ENCODE measurements at regions not wholly inside any gene's neighbourhood (a gene's known extent, or its start where the extent isn't known, plus 50 kb on each side); places are given as distances from the start of the nearest gene placed in this dataset.

DNA sequence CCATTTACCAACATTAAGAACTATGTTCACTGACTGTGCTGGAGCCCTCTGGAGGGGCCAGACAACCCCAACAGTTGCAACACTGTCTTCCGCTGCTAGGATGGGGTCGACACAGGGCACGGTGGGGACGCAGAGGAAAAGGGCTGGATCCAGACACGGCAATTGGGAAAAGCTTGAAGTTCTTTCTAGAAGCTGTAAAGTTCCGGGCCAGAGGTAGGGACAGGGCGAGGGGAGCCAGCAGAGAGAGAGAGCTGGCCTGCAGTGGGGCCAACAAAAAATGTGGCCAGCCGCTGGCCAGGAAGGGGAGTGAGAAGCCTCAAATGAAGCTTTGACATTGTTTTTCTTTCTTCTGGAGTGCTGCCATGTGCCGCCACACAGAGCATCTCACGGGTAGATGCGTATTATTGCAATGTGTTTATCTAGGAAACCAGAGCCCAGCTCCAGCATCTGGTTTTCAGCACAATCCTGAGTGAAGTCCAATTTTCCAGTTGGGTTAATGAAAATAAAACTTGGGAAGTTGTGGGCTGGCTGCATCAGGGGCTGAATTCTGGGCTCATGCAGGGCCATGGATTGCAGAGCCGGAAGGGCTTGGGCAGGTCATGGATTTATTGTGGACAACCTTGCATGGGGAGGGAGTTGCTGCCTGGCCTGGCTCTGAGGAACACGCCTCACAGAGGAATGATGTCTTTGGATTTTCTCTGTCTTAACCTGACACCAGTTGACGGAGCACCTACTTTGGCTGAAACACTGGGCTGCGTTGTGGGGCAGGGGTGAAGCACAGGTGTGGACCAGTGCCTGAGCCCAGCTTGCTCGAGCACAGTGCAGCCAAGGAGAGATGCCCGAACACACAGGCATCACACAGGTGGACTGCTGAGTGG lies 67.6 kb upstream of the AMPD3 start:
- DNase-seq, result no peak

DNA sequence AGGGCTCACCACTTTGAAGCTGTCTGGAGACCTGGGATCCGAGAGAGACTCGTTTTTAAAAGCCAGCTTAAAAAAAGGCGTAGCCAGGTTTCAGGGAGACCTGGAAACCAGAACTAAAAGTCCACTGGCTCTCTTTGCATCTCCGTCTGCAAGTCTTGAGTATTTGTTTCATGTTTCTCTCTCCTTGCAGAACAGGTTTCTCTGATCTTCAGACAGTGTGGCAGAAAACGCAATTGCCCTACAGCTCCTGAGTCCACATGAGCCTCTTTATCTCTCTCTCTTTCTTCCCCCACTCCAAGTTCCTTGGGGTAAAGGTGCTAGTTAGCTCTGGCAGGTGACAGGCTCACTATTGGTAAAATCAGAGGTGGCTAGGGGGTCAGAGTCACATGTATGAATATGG lies 67.0 kb upstream of the AMPD3 start:
- no peak for DNase-seq

DNA sequence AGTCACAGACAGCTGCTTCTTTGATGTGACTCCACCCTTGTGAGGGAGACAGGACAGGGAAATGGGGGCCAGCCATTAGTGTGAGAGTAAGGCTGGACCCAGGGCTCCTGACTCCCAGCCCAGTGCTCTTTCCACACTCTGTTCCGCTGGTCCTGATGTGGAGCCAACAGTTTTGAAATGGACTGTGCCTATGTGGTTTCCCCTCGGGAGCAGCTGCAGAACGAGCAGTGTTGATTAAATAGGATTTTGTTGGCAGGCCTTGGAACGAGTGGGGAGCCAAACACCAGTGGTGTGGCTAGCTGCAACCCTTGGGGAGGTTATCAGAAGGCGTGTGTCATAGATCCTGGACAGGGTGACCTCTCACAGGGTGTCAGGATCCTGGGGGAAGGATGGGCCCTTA lies 66.5 kb upstream of the AMPD3 start:
- no peak for DNase-seq

DNA sequence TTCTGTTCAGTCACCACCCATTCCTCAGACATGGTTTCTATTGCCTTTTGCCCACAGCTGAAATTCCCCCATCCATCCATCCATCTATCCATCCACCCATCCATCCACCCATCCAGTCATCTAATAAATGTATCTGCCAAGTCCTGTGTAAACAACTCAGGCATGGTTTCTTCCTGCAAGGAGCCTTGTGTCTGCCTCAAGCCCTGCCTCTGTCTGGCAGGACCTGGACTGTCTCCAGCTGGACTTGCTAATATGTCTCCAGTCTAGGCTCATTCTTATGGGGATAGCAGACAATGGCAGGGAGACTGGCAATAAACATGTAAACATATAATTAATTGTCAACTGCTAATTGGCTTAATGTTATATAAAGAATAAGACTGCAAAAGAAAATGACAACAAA lies 64.7 kb upstream of the AMPD3 start:
- DNase-seq, result no peak

DNA sequence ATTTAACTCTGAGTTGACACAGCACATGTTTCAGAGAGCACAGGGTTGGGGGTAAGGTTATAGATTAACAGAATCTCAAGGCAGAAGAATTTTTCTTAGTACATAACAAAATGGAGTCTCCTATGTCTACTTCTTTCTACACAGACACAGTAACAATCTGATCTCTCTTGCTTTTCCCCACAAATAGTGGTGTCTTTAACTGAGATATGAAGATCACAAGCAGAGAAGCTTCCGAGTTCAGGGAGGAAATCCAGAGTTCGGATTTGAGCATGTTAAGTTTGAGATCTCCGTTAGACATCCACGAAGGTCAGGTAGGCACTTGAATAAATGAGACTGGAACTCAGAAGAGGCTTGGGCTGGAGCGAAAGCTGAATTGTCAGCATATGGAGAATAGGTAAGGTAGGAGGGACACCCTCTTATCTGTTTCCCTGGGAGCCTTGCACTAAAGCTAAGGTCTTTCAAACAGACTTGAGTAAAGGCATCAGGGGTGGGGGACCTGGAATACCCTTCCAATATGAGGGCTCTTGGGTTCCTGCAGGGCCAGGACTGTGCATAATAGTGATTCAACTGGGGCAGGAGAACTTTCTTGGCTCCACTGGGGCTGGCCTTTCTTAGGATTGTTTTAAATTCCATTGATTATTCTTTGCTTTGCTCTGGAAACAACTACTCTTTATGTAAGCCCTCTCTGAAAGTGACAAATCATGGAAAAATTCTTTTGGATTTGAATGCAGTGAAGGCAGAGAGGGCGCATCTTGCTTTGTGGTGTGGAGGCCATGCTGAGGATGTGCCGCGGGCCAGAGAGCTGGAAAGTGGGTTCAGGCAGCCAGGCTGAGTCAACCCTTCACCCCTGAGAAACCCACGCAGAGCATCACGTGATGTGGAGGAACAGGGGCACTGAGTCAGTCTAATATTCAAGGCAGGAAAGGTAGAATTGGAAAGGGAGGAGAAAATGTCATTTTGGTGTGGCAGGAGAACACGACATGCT lies 62.7 kb upstream of the AMPD3 start:
- no peak for DNase-seq

DNA sequence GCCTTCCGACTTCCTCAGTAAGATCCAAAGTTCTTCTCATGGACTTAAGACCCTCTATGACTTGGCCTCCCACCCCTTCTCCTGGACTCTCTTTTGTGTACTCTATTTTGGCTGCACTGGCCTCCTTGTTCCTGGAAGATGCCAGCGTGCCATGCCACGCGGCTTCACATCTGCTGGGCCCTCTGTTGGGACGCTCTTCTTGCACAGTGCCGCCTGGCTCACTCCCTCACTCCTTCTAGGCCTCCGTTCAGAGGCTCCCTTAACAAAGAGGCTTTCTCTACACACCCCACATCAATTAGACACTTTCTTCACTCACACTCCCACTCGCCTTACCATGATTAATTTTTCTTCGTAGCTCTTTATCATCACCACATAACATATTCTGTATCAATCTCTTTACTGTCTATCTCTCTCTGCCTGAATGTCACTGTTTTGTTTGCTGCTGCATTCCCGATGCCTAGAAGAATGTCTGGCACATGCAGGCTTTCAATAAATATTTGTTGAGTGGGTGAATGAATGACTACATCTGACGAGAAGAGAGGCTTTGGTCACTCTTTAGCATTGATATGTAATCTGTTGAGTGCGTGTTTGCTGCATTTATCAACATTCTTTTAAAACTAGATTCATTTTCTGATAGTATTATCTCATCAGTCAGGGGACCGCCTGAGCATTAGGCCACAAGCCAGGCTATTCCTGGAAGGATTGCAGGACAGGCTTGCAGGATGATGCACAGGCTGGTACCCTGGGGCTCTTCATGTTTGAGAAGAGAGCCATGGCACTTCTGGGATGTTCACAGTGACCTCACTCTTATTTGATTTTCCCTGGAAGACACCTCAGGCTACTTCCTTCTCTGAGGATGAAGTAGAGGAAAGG lies 60.6 kb upstream of the AMPD3 start:
- DNase-seq, result no peak

DNA sequence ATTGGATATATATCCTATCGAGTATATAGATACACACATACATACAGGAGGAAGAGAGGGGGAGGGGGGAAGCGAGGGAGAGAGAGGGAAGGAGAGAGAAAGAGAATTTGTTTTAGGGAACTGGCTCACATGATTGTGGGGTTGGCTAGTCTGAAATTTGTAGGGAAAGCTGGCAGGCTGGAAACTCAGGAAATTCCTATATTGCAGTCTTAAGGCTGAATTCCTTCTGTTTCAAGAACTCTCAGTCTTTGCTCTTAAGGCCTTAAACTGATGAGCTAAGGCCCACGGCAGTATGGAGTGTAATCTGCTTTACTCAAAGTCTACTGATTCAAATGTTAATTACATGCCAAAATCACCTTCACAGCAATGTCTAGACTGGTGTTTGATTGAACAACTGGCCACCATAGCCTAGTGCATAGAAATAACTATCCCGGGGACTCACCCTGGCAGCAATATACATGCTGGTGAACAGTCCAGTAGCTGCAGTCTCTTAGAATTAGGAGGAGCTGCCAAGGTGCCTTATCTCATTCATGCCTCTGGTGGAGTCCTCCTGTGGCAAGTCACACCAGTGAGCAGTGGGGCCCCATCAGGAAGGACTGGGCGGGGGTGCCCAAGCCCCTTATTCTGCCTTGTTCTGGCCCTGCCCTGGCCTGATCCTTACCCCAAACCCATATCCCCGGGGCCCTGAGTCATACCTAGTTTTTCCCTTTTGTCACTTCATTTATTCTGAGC lies 59.7 kb upstream of the AMPD3 start:
- no peak for DNase-seq

DNA sequence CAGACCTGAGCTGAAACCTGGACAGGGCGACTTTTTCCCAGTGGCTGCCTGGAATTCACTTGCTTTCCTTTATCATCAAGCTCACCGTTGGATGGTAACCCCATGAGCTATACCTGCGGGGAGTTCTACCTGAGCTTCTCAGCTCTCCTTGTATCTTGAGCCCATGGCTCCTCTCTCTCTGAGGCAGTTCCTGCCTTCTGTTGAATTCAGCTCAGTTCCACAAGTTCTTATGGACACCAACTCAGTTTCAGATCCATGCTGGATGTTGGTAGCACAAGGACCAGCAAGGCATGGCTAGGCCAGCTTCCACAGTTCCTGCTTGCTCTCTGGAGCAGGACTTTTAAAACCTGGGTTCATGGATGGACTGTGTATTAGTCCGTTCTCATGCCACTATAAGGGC lies 58.3 kb upstream of the AMPD3 start:
- no peak for DNase-seq

DNA sequence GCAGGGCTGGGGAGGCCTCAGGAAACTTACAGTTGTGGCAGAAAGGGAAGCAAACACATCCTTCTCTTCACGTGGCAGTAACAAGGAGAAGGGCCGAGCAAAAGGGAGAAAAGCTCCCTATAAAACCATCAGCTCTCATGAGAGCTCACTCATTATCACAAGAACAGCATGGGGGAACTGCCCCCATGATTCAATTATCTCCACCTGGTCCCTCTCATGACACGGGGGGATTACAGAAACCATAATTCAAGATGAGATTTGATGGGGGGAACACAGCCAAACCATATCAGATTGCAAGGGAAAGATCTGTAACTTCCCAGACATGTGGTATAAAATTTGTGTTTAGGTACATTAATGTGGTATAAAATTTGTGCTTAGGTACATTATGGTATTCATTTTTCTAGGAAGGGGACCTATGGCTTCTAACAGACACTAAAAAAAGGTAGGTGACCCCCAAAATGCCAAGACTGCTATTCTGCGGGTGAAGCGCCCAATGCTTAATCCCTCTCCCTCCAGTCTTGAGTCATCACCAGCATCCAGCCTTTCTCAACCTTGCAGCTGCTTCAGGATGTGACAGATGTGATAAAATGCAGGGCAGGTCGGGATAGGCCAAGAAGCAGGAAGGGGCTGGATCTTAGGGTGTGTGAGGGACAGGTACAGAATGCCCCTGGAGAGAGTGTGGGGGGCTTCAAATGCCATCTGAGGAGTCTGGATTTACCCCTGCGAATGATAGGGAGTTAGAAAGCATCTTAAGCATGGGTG lies 57.7 kb upstream of the AMPD3 start:
- DNase-seq, result no peak

DNA sequence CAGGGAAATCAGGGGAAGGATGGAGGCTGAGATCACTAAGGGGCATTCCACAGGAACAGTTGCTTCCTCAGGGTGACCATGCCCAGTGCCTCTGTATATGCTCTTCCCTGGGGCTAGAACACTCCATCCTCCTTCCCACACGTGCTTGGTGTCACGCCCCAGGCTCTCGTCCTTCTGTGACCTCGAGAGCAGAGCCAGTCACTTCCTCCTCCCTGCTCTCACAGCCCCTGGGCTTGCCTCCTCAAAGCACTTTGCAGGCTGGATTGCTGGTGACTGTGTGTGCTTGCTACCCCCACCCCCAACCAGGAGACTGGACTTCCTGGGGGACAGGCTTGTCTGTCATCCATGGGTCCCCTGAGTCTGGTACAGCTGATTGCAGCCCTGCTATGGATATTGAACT lies 56.5 kb upstream of the AMPD3 start:
- DNase-seq, result no peak

DNA sequence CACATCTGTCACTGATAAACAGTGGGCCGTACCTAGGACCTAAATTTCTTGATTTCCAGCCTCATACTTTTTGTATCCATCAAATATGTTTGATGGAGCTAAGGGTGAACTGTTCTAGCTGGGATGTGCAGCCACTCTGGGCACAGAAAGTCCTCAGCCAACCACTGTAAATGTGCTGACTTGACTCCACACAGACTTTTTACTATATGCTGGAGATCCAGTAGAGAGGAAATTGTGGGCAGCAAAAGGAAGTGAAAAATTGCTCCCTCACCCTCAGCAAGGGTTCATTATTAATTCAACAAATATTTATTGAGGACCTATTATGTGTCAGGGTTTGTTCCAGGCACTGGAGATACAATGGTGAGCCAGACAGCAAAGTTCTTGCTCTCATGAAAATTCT lies 54.2 kb upstream of the AMPD3 start:
- DNase-seq, result no peak

DNA sequence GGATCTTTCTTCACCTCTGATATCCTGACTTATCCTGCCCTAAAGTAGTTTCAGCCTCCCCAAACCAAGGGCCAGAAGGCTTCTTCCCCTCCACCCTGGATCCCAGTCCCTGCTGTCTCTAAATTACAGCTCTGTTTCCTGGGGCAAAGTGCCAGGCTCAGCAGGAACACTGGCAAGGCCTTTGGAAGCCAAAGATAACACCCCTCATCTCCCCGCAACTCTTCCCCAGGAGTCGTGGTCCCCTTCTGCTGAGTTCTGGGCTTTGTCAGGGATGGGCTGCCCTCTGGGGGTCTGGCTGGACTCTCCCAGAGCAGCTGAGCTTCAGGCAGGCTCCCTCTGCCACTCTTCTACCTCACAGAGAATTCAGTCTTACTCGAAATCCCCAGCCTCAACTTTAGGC lies 53.8 kb upstream of the AMPD3 start:
- no peak for DNase-seq

DNA sequence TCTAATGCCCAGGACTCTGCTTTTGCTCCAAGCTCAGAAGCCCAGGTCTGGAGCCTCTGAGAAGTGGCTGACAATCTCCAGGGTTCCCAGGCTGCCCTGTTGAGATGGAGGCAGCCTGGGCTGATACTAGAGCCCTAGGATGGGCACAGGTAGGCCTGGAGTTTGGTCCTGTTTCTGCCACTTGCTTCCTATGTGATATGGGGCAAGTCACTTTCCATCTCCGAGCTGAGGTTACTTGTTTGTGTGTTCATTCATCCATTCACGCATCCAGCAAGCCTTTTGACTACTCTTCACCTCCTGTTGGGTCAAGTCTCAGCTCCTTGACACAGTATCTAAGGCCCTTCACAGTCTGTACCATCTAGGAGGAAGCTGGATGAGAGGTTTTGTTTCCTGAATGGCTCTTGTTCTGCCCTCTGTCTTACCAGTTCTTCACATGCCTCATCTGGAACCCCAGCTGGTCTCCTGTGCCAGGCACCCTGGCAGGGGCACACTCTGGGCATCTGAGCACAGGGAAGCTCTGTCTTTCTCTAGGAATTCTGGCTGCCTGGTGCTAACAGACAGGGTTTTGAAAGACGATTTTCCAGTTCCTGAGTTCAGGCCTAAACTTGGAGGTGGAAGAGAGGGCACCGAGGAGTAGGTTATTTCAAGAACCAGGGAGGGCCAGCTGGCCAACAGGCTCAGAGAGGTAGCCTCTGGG lies 53.2 kb upstream of the AMPD3 start:
- DNase-seq, result no peak

Data from bone marrow (tissue), 2 donors.